GM19023 (cell line): ENCODE measurements at regions not wholly inside any gene's neighbourhood (a gene's known extent, or its start where the extent isn't known, plus 50 kb on each side); places are given as distances from the start of the nearest gene placed in this dataset.

Source experiments
- ATAC-seq: cut with Tn5 transposase; IDR thresholded peaks from one replicate; pipeline ENCODE4 v1.9.1; 2021; ENCODE audit warnings: mild to moderate bottlenecking, moderate library complexity; ENCODE audit not compliant: unreplicated experiment

- ATAC-seq, result no peak
Measured at GRCh38 chr4:22031423-22031822, 82.9 kb upstream of the KCNIP4 start.

GRCh38 chr4:22030881-22031280 is 82.3 kb upstream of the KCNIP4 start:
- ATAC-seq, result no peak

GRCh38 chr4:22030307-22030706 is 81.7 kb upstream of the KCNIP4 start:
- ATAC-seq, result no peak

- no peak for ATAC-seq
Measured at GRCh38 chr4:22029803-22030202, 81.2 kb upstream of the KCNIP4 start.

- ATAC-seq, result no peak
Measured at GRCh38 chr4:22021106-22021505, 72.5 kb upstream of the KCNIP4 start.

GRCh38 chr4:22020129-22020528 is 71.6 kb upstream of the KCNIP4 start:
- ATAC-seq, result no peak

- ATAC-seq, result no peak
Measured at GRCh38 chr4:22019676-22020075, 71.1 kb upstream of the KCNIP4 start.

GRCh38 chr4:22014222-22014741 is 65.7 kb upstream of the KCNIP4 start:
- ATAC-seq, result no peak

GRCh38 chr4:22003878-22004277 is 55.3 kb upstream of the KCNIP4 start:
- ATAC-seq, result no peak
